NCI-H82 (cell line): ENCODE measurements at regions not wholly inside any gene's neighbourhood (a gene's known extent, or its start where the extent isn't known, plus 50 kb on each side); places are given as distances from the start of the nearest gene placed in this dataset.

Experiments
- DNase-seq: peaks from one replicate; lab custom pipeline; 2025; lab: John Stamatoyannopoulos, UW

GRCh38 chr2:156695595-156695994, 259.4 kb downstream of the GPD2 start:
- DNase-seq, result peak; percentile 35

GRCh38 chr2:156697906-156698305, 261.7 kb downstream of the GPD2 start:
- no peak for DNase-seq

DNA sequence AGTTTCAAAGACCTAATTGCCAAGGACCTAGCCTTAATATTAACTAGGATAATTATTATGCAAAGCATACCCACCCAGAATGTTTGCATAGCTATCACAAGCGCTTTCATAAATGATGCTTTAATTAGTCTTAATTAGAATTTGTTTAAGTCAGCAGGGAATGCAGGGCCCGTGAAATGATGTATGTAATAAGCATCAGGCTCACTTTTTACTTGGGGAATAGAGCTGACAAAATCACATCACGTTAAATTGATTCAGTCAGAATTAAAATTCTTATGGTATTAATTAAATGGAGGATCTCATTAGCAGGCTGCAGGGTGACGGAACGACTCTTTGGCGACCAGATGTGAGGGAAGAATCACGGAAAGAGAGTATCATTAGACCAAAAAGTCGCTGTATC, 264.5 kb downstream of the GPD2 start:
- peak; percentile 31 for DNase-seq

DNA sequence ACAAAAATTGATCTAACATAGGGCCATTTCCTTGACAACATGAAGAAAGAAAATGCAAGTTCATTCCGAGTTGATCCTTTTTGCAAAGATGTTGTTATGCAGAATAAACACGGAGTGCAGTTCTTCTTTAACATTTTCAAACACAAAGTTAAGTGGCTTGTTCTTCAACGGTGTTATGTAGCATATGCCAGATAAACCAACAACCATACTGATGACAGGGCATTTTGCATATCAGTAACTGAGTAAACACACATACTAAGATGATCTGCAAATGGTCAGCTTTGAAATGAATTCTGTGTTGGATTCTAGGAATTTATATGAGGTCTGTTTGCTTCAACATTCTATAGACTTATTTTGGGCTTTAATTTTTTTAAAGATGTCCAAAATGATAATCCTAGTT, 266.4 kb downstream of the GPD2 start:
- no peak for DNase-seq

DNA sequence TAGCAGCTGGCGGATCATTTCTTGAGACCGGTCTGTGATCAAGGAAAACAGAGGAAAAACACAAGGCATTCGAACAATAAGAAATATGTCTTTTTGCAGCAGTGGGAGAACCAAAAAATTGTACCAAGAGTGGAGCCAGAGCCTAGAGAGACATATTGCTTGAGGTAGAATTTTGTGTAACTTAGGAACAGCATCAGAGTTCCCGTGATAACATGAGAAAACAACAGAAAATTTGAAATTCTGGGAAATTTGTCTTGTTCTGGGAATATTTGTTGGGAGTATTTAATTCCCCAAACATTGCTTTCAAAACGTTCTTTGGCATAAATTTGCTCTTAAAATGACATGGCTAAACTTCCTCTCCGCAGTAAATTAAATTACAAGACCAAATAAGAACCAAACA, 267.5 kb downstream of the GPD2 start:
- DNase-seq, result no peak

- no peak for DNase-seq
Observed at GRCh38 chr2:156704132-156704531, 268.0 kb downstream of the GPD2 start.

GRCh38 chr2:156704617-156705016, 268.4 kb downstream of the GPD2 start:
- DNase-seq, result no peak

- DNase-seq, result no peak
Observed at GRCh38 chr2:156706576-156706975, 270.4 kb downstream of the GPD2 start.

- no peak for DNase-seq
Observed at GRCh38 chr2:156708051-156708450, 271.9 kb downstream of the GPD2 start.

GRCh38 chr2:156709091-156709490, 272.9 kb downstream of the GPD2 start:
- no peak for DNase-seq

GRCh38 chr2:156719036-156719435, 282.9 kb downstream of the GPD2 start:
- no peak for DNase-seq

GRCh38 chr2:156727867-156728266, 291.7 kb downstream of the GPD2 start:
- no peak for DNase-seq

DNA sequence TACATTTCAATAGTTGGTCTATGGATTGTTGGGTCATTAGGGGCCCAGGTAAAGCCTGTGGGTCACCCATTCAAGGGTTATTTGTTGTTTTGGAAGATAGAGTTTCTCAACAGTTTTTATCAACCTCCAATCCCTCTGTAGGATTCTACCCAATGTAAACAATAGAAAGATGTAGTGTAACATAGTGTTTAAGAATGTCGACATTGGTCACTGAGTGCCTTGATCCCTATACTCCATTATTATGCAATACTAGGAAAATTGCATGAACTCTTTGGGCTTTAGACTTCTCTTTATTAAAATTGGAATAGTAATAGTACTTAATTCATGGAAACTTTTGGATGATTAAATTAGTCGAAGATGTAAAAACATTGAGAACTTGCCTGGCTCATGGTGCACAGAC, 292.1 kb downstream of the GPD2 start:
- DNase-seq, result no peak

GRCh38 chr2:156731506-156731905, 295.3 kb downstream of the GPD2 start:
- no peak for DNase-seq

DNA sequence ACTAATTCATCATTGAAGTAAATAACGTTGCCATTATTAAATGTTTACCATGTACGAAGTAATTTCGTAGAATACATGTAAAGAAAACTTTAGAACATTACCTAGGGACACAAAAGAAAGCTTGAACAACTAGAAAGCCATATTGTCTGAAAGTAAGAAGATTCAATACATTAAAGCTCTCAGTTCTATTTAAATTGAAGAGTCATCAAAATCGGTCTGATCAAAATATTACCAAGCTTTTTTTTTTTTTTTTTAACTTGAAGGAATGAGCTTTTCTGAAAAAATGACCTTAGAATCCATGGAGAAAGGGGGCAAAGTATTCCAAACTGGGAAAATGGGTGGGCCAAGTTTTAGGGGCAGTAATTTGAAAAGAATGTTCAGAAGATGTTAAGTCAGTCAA, 300.8 kb downstream of the GPD2 start:
- no peak for DNase-seq

DNA sequence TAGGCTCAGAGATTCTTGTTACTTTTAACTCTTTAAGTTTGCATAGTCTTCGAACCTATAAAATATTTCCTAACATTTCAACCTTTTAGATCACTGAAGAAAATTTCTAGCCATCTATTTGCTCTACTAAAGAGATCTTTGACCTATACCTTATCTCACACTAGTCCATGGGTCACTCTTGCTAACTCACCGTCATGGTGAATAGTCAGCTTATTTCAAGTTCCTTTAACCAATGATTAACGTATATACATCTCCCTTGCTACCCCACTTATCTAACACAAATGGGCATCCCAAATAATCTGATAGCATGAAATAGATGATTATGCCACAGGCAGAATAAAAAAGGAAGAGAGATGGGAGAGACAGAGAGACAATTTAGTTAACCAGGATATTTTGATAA, 303.1 kb downstream of the GPD2 start:
- DNase-seq, result no peak

DNA sequence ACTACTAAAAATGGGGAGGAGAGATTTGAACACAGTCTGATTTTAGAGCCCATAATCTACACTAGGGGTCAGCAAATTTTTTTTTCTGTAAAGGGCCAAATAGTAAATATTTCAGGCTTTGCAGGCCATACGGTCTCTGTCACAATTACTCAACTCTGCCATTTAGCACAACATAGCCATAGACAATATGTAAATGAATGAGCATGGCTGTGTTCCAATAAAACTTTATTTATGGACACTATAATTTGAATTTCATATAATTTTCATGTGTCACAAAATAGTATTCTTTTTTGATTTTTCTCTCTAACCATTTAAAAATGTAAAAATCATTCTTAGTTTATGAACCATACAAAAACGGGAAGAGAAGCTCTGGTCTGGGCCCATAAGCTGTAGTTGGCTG, 309.4 kb downstream of the GPD2 start:
- DNase-seq, result no peak

DNA sequence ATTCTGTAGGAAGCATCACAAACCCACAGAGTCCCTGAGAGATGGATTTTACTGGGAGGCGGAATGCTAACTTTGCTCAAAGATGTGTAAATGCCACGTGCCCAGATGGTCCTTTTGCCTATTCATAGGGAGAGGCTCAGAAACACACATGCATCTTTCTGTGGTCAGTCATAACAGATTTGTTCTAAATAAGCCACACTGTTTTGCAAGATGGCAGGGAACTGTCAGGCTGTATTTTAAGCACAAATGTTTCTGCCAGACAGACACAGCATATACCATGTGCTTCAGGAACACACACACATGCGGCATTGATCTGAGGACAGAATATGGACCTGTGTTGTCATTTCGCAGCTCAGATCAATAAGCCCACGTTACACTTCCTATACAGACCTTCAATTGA, 312.0 kb downstream of the GPD2 start:
- no peak for DNase-seq

DNA sequence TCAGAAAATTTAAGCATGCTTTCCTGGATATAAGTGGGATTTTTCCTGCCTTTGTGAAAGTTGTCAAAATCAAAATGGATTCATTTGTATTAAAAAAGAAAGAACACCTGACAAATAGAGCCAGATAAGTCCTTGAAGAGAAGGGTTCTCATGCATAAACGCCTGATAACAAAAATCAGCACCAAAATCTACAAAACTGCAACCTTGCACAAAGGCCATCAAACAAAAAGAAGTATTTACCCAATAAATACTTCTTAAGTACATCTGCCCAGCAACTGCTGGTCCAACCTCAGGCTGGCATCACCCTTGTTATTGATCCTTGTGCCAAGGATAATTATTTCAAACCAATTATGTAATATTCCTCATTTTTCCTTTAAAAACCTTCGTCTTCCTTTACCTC, 315.9 kb downstream of the GPD2 start:
- DNase-seq, result no peak

DNA sequence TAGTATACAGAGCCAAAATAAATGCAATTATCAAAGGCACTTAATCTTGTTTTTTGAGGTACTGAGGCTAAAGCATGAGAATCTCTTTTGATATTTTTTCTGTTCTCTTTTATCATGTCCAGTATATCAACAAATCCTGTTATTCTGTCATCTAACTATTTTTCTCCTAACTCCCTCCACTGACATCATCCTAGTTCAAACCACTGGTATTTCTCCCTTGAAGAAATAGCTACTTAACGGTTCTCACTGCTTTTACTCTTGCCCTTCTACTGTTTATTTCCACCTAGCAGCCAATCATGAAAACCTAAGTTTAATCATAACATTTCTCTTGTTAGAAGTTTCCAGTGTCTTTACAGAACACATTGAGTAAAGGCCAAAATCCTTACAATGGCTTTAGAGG, 317.6 kb downstream of the GPD2 start:
- no peak for DNase-seq

- peak; percentile 60 for DNase-seq
Observed at GRCh38 chr2:156756516-156756915, 320.3 kb downstream of the GPD2 start.

- DNase-seq, result no peak
Observed at GRCh38 chr2:156763174-156763573, 327.0 kb downstream of the GPD2 start.

DNA sequence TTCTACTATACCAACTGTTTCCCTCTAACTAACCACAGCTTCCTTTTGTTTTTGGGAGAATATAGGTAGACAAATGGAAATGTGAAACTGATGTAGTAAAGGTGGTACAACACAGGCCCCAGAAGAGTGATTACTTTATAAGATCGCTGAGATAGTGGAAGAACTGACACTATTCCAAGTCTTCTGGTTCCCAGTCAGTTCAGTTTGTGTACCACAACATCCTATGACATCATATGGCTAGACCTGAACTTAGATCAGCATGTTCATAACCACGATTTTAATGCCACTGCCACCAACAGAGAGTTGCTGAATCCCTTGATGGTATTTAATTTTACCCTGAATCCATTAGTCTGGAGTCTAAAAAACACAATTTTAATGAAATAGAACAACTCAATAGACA, 328.9 kb downstream of the GPD2 start:
- no peak for DNase-seq

DNA sequence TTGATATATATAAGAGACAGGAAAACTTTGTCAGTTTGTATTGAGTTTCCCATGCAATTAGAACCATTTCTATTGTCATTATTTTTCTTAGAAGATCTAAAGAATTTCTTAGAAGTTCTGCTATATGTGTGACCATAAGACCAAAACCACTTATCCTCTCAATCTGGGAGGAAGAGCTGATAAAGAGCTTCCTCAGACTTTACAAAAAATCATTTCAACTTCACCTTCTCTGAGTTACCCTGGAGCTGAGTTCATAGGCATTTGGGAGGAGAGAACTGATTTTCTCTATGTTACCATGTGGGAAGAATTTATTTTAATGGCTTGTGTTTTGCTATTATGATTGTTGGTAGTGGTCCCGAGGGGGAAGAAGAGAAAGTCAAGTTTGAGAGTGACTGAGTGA, 329.3 kb downstream of the GPD2 start:
- DNase-seq, result no peak

DNA sequence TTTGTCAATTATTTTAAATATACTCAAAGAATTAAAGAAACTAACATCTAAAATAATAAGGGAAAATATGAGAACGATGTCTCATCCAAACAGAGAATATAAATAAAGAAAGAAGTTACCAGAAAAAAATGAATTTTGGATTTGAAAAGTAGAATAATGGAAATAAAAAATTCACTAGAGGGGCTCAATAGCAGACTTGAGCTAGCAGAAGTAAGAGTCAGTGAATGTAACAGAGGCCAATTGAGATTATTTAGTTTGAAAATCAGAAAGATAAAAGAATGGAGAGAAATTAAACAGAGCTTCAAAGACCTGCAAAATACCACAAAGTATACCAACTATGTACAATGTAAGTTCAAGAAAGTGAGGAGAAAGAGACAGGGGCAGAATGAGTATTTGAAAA, 333.6 kb downstream of the GPD2 start:
- no peak for DNase-seq
